ENCODE measurements at regions not wholly inside any gene's neighbourhood (a gene's known extent, or its start where the extent isn't known, plus 50 kb on each side); places are given as distances from the start of the nearest gene placed in this dataset.

GRCh38 chr4:89358935-89359638 is 51.5 kb upstream of the GPRIN3 start:
- Histone ChIP-seq H3K9me3 (no peaks in the 10 kb centered on the region), H3K27ac (no peak overlapping the region), H3K27me3 (no peaks in the 10 kb centered on the region), H3K4me1 (ENCODE audit: insufficient read depth) (no peaks in the 10 kb centered on the region), H3K4me3 (no peak overlapping the region), H3K36me3 (no peaks in the 10 kb centered on the region)
- TF ChIP-seq CTCF (IDR thresholded peaks at IDR 0.05), result no peak
- no peak for TF ChIP-seq POLR2A (IDR thresholded peaks at IDR 0.05)
- no peak for TF ChIP-seq EP300 (IDR thresholded peaks at IDR 0.05)
- intact Hi-C loops (cut with DNase I), result no loop called here
- no peak for DNase-seq
- WGBS, 3 donors, result 80 to 90% (median 89%) methylated on average over 9 of the region's 9 CpGs

DNA sequence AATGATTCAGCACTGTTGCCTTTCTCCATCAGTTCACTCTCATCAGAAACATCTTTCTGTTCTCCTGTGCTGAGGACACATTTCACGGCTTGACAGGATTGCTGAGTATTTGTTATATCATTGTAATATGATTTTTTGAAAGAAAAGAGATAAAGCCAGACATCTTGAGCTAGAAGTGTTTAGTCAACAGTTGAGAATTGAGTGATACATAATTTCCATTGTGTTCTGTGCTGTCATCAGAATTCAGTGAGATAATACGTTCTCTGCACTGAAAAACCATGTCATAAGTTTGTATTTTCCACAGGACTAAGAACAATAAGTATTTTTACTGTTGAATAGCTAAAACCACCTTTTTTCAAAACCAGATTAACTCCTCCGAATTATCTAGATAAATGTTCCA is 50.2 kb upstream of the GPRIN3 start:
- DNase-seq, result no peak
- Histone ChIP-seq H3K27me3 (no peaks in the 10 kb centered on the region), H3K27ac (no peak overlapping the region), H3K9me3 (no peaks in the 10 kb centered on the region), H3K4me3 (no peak overlapping the region), H3K4me1 (ENCODE audit: insufficient read depth) (no peaks in the 10 kb centered on the region), H3K36me3 (no peaks in the 10 kb centered on the region)
- no peak for TF ChIP-seq CTCF (IDR thresholded peaks at IDR 0.05)
- no peak for TF ChIP-seq POLR2A (IDR thresholded peaks at IDR 0.05)
- no peak for TF ChIP-seq EP300 (IDR thresholded peaks at IDR 0.05)
- WGBS, 3 donors, result 48 to 60% (median 58%) methylated on average over 3 of the region's 3 CpGs
- intact Hi-C loops (cut with DNase I), result no loop called here

All from ovary (tissue), 7 donors.